GM12891 (cell line): ENCODE measurements at regions not wholly inside any gene's neighbourhood (a gene's known extent, or its start where the extent isn't known, plus 50 kb on each side); places are given as distances from the start of the nearest gene placed in this dataset.

Experiments used
- POLR2A ChIP-seq: IDR thresholded peaks from 2 replicates; pipeline ENCODE4 v1.6.1; 2011; ENCODE audit warnings: low read depth, low read length, control low read depth
- POLR2AphosphoS5 ChIP-seq: IDR thresholded peaks from 2 replicates; pipeline ENCODE4 v1.6.1; 2011; ENCODE audit warnings: low read depth, low read length, control low read depth
- SPI1 ChIP-seq: IDR thresholded peaks from 2 replicates; pipeline ENCODE4 v1.6.1; 2011; ENCODE audit warnings: low read depth, low read length, control low read depth
- TAF1 ChIP-seq: IDR thresholded peaks from 2 replicates; pipeline ENCODE4 v1.6.1; 2011; ENCODE audit warnings: low read depth, low read length, control low read depth

- TF ChIP-seq POLR2A (no peak), POLR2AphosphoS5 (no peak), SPI1 (no peak), TAF1 (no peak)
Observed at GRCh38 chr3:168459226-168459784, 363.6 kb upstream of the GOLIM4 start.
